Nucleus accumbens (tissue), 56 donors: ENCODE measurements at regions not wholly inside any gene's neighbourhood (a gene's known extent, or its start where the extent isn't known, plus 50 kb on each side); places are given as distances from the start of the nearest gene placed in this dataset.

Source experiments
- DNase-seq, 56 donors: peaks; one replicate each; lab custom pipeline; 2025; lab: John Stamatoyannopoulos, UW

DNA sequence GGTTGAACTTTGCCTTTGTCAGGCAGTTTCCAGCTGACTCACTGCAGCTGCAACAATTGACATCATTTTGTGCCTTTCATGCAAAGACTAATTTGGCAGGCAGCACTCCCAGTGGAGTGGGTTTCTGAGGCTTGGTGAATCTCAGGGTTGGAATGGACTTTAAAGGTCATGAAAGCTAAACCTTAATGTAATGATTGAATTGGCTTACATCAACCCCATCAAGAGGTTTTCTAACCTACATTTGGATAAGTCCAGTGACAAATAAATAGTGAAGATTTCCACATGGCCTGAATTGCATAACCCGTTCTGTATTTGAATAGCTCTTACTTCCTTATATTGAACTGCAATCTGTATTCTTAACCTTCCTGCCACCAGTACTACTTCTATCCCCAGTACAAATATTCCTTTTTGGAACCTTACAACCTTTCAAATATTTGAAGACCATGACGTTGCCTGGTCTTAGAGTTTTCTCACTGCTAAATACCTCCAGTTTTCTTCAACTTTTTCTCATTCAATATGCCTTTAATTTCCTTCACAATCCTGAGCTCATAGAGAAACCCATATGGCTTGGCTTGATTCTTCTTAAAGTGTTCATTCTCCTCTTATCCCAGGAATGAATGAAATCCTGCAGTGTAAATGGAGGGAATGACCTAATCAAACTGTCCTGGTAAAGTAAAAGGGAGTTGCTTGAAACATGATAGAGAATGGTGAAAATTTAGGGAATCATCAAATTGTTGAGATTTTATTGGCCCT, 168.1 kb upstream of the NOVA1 start:
- DNase-seq: peak in 2 of 56 donors; percentile 5 to 32

DNA sequence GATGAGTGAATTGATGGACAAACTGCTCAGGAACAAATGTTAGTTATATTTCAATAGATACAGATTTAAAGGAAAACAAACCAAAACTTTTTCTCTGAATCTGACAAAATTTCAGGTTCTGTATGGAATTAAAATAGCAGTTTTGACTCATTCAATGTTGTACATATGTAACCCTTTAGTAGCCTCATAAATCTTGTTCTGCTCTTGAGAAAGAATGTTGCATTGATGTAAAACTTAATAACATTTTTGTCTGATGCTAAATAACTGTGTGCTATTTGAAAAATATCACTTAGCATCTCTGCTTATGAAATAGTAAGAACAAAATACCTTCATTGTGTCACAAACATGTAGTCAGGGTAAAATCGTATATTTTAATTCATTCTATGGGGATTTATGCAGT, 168.9 kb upstream of the NOVA1 start:
- no peak for DNase-seq

DNA sequence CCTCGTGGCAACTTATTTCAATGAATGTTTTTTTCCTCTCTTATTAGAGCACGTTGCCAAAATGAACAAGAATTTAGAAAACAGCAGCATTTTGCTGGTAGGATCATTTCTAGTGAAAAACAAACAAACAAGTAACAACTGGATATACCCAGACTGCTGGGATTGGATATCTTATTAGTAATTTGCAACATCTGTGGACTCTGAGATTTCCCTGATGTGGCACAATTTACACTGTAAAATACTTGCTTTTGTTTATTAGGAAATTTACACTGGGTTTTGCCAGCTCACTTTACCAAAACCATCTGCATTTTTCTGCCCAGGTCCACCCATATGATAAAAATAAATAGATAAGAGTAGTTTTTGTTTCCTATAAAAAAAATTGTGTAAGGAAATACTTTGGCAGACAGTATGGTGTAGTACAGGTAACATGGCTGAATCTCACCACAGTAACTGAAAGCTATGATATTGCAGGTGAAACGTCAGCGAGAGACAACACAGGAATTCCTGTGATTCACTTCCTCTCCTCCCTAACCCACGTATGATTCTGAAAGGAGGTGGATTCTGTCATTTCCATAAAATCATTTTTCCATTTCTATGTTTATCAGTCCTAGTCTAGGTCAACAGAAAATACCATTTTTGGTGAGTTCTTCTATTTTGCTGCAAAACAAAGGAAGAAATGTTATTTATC, 176.2 kb upstream of the NOVA1 start:
- no peak for DNase-seq

DNA sequence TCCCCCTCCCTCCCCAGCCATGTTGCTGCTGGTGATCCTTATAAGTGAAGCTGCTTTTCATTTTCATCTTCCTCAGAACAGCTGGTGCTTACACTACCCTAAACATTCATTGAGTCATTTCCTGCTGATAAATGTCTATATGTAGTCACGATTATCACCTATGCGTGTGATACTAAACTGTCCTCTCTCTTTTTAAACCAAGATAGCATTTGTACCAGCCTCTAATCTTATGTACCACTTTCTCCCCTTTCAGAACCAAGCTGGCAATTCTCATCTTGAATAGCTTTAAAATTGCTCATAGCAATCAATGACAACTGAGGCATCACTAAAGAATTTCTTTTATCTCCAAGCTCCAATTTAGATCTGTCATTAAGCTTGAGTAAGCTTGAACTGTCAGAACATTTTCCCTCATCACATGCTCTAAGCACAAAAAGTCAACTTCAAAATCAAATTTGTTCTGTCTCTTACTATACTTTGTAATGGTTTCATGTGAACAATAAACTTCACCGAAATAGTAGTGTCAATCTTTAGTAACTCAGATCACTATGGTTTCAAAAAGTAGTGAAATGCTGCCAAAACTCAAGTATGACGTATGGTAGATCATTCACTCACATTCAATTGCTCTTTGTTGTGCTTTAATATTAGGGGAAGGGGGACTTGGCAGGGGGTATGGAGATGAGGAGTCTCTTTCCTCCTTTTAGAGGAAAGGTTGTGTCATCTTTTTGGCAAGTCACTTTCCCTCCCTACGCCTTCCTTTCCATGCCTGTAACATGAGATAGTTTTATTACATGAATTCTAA, 178.1 kb upstream of the NOVA1 start:
- DNase-seq: peak in 1 of 56 donors; percentile 3

GRCh38 chr14:26791117-26791806, 193.4 kb upstream of the NOVA1 start:
- DNase-seq: no peak

DNA sequence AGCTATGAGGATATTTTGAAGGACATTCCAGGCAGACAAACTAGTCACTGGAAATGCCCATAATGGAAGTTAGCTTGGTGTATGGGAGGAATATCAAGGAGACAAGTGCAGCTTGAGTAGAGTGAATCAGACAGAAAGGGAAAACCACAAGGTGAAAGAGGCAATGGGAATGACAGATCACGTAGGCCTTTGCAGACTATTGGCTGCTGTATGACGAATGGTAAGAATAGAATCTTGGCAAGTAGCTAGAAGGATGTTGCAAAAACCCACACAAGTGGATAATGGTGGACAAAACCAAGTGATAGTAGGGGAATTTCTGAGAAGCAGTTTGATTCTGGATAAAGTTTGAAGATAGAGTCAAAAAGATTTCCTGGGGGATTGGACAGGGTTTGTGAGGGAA, 196.9 kb upstream of the NOVA1 start:
- DNase-seq: no peak

GRCh38 chr14:26808407-26808806, 210.6 kb upstream of the NOVA1 start:
- no peak for DNase-seq

GRCh38 chr14:26810631-26811030, 212.8 kb upstream of the NOVA1 start:
- DNase-seq: no peak

DNA sequence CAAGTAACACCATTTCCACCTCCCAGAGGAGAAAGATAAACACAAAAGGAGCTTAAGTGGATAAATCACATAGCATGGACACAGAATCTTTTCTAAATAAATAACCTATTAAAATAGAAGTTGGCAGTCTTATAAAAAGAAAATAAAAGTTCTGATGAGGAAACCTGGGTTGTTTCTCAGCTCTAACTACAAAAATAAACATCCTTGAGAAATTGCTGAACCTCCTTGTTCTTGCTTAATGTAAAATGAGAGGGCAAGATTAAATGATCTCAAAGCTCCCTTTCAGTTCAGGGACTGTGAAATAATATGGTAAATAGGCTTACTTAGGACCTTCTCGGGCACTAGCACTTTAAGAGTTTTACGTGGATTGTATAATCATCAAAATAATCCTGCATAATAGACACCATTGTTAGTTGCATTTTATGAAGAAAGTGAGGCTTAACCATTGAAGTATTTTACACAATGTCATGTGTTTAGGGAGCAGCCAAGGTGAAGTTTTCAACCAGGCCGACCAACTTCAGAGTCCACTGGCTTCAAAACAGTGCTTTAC, 214.0 kb upstream of the NOVA1 start:
- DNase-seq: no peak

GRCh38 chr14:26820138-26820537, 222.3 kb upstream of the NOVA1 start:
- DNase-seq: no peak

DNA sequence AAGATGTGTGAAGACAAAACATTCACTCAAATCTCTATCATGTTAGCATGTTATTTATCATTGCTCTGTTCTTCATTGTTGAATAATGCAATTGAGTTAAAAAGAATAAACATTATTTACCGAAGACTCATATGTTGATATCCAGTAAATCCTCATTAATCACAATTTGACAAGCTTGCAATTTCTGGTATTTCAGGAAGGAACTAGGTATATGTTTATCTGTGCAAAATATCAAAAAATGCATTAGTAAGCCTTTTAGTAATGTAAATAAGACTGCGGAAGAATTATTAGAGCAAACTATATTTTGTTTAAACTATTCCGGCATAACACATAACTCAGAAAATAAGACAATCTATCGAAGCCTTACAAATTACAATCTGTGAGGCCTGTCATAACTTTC, 222.7 kb upstream of the NOVA1 start:
- DNase-seq: no peak

DNA sequence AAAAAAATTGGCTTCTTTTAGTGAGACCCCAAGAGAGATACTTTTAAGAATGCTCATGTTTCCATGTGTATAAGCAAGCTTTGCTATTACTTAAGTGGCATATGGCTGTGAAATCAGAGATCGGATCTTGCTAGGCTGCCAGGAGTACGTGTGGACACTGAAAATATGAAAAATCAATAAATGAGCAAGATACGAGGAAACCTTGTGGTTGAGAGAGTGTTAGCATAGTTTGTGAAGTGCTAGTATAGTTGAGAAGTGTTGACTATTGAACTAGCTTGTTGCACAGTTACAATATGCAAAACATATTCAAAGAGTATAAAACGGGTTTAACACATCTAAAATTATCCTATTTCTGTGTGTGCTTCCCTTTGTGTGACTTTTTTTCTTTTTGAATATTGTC, 230.9 kb upstream of the NOVA1 start:
- no peak for DNase-seq

DNA sequence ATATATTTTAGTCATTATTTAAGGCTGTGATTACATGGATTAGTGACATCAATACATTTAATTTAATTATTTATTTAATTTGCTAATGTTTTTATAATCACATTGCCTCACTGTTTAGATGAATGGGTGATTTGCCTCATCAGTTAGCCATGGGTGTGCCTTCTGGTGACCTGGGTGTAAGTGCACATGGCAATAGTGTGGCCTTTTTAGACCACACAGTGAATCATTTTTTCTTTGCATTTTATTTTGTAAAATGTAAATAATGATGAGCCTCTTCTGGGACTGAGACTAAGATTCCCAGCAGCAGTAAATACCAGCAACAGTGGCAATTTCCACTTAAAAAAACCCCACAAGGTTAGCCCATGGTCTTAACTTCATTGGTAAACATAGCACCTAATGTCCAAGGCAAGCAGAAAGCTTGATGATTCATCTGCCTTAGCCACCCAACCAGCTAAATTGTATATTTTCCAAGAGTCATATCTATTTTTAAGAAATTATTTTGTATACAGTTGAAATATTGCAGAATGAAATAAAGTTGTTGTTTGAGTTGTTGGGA, 235.9 kb upstream of the NOVA1 start:
- no peak for DNase-seq

GRCh38 chr14:26835979-26836570, 238.2 kb upstream of the NOVA1 start:
- DNase-seq: no peak

DNA sequence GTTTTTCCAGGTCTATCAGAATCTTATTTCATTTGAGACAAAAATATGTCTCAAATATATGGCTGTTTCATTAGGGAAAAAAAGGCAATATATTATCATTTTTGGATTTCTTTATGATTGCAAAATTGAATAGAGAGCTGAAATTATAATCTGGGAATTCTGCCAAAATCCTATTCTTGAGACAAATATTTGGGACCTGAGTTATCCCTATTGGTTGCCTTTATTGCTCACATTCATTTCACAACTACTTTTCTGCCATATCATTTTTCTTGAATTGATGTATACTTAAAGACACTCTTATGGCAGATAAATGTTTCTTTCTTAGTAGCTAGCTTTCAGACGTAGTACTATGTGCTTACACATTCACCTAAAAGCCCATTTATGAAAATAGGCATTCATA, 241.6 kb upstream of the NOVA1 start:
- no peak for DNase-seq

DNA sequence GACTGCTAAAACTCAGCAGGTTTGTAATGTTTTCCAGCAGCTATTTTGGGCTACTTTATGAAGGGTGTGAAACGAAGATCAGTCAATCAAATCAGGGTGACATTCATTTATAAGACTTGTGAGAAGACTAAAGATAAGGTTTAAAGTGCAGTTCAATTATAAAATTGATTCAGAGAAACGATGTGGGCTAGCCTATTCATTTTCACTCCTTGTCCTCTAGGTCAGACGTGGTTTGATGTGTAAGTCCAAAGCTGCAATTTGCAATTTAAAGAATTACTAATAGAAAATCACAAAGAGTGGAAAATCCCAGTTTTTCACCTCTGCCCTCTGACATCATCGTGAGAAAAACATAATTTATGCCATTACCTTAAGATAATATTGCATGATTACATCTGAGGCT, 243.5 kb upstream of the NOVA1 start:
- DNase-seq: no peak

- peak in 1 of 56 donors; percentile 1 for DNase-seq
These were observed 244.3 kb upstream of the NOVA1 start for GRCh38 chr14:26841920-26842741.

- no peak for DNase-seq
These were observed 247.5 kb upstream of the NOVA1 start for GRCh38 chr14:26845151-26845818.
